OCI-LY1 (cell line): ENCODE measurements at regions not wholly inside any gene's neighbourhood (a gene's known extent, or its start where the extent isn't known, plus 50 kb on each side); places are given as distances from the start of the nearest gene placed in this dataset.

Experiments used
- EZH2 ChIP-seq: fragments of 200-600 bp; sonication (generic), shearing (Covaris generic); IDR thresholded peaks from 2 replicates; pipeline ENCODE4 v1.8.0; 2017; ENCODE audit warnings: borderline replicate concordance, mixed run types, mild to moderate bottlenecking, antibody characterized with exemption, low read length, moderate library complexity, mixed read lengths
- TF ChIP-seq, protein P1 (sequence below): fragments of 200-600 bp; sonication (generic), shearing (Covaris generic); IDR thresholded peaks from 2 replicates; pipeline ENCODE4 v1.5.1; 2017; ENCODE audit warnings: mild to moderate bottlenecking, antibody characterized with exemption, low read length, moderate library complexity, mixed read lengths

DNA sequence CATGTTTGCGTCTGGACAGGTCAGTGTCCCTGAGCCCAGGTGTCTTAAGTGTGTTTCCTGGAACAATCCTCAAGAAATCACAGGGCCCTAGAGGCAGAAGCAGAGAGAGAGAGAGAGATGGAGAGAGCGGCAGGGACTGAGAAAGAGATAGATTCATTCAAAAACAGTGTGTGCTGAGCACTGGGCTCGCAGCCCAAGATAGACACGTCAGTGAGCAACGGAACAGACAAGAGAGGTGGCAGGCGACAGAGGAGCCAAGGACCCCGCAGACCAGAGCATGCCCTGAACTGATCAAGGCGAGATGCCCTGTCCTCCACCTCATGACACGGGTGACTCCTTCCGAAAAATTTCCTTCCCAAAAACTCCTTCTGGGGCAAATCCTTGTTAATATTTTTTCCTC is 362.0 kb upstream of the SULF2 start:
- TF ChIP-seq, protein P1, sequence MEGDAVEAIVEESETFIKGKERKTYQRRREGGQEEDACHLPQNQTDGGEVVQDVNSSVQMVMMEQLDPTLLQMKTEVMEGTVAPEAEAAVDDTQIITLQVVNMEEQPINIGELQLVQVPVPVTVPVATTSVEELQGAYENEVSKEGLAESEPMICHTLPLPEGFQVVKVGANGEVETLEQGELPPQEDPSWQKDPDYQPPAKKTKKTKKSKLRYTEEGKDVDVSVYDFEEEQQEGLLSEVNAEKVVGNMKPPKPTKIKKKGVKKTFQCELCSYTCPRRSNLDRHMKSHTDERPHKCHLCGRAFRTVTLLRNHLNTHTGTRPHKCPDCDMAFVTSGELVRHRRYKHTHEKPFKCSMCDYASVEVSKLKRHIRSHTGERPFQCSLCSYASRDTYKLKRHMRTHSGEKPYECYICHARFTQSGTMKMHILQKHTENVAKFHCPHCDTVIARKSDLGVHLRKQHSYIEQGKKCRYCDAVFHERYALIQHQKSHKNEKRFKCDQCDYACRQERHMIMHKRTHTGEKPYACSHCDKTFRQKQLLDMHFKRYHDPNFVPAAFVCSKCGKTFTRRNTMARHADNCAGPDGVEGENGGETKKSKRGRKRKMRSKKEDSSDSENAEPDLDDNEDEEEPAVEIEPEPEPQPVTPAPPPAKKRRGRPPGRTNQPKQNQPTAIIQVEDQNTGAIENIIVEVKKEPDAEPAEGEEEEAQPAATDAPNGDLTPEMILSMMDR = no peak
- no peak for TF ChIP-seq EZH2
